ENCODE measurements at regions not wholly inside any gene's neighbourhood (a gene's known extent, or its start where the extent isn't known, plus 50 kb on each side); places are given as distances from the start of the nearest gene placed in this dataset.
"Not testable (repeated sequence)": the region's sequence is repeated elsewhere in the genome, so short reads cannot be mapped to it uniquely, and the experiment has no call there.

DNA sequence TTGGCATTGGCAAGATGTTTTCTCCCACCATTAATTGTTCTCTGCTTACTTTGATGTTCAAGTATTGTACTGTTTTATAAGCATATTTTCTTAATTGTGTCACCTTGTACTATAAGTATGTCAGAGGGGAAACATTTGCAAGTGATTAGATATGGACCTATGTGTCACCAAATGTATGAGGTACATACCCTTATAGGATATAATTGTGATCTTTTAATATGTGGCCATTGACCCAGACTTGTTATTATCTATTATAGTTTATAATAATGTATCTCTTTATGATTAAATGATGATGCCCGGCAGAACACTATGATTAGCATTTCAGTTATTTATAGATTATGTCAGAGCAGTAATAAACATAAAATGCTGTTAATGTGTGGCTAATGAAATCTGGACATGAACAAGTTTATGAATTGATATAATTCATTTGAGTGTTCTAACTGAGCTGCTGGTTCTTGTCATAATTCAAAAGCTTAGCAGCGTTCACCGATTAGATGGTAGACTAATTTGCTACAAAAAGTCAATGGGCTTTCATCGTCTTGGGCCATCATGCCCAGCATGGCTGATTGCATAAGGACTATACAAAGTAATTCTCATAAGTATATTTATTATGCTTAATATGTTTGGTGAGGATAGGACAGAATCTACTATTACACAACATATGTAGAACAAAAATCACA, 480.9 kb upstream of the FANCL start:
- no peak for DNase-seq

DNA sequence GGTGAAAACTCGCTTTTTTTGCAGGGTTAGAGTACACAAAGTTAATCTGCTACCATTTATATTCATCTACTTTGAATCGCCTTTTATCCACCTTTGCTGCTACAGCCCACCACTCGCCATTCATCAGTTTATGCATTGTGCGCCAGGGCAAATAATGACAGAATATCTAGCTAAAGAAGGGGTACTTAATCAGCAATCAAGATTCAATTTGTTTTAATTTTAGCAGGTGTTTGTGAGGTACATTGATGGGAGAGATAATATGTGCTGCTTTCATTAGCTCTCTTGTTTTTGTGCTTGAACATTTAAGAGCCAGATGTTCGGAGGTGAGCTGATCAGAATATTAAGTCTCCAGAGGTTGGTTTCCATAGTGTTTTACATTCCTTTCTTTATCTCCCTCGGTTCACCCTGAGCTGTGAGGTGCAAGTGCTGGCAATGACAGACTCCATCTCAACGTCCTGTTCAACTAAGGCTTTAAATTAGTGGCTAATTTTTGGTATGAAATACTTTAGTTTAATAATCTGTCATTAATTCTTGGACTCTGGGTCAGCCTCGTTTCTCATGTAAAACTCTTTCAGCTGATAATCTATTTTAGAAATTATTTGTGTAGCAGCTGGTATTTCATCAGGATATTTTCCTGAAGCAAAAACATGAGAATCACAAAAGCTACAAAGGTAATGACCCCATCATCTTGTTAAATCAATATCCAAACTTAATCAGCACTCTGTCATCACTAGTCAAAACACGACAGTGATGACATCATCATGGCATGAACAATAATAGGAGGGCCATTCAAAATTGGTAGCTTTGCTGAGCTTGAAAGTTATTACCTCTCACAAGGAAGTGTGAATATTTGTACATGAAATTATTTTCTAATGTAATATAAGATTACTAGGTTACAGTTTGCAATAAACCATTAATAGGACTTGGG, 479.9 kb upstream of the FANCL start:
- no peak for DNase-seq

DNA sequence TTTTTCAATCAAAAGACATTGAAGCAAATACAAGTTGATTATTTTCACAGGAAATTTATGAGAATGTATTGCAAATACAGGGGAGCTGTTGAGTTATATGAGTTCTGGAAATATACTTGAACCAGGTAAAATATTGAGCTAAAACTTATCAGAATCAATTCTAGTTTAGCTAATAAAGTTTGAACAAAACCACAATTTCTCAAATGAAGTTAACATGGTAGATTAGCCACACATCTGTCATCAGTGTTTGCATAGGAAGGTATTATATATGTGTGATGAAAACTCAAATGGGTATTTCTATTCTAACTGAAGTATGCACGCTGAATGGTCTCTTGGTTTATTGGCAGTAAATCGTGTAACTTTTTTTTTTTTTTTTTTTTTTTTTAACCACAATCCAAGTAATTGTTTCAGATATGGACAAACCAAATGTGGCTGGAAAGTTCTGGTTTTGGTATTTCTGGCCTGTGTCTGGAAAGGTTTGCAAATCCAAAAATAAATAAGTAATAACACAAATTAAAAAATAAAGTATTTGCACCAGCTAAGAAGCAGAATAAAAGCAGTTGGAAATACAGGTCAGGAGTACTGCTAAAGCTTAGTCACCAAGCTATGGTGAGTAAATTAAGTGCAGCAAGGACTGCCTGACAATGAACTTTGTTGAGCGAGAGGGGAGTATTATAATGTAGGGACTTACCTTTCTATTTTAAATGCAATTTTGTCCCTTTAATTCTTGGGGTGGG, 479.1 kb upstream of the FANCL start:
- no peak for DNase-seq

DNA sequence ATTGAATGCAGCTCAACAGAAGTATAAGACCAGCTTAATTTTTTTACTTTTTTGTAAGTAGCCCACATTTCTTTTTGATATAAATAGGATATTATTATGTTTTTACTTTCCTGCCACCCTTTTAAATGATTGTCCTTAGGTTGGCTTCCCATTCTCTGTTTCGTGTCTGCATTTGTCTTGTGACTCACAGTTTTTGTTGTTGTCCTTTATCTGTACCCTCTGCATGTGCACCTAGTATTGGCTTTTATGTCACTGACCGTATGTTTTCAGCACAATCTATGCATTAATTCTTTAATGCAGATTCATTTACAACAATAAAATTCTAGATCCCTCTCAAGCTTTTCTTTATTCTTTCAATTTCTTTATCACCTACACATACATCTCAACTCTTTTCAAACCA, 474.2 kb upstream of the FANCL start:
- DNase-seq = no peak

DNA sequence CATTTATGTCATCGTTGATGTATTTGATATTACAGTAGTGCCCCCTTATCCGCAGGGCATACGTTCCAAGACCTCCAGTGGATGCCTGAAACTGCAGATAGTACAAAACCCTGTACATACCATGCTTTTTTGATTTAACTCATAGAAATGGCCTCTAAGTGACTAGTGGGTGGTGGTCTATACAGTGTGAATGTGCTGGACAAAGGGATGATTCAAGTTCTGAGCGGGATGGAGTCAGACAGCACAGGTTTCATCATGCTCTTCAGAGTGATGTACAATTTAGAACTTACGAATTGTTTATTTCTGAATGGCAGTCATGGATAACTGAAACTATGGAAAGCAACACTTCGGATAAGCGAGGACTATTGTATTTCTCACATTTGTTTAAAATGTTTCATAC, 473.1 kb upstream of the FANCL start:
- no peak for DNase-seq

DNA sequence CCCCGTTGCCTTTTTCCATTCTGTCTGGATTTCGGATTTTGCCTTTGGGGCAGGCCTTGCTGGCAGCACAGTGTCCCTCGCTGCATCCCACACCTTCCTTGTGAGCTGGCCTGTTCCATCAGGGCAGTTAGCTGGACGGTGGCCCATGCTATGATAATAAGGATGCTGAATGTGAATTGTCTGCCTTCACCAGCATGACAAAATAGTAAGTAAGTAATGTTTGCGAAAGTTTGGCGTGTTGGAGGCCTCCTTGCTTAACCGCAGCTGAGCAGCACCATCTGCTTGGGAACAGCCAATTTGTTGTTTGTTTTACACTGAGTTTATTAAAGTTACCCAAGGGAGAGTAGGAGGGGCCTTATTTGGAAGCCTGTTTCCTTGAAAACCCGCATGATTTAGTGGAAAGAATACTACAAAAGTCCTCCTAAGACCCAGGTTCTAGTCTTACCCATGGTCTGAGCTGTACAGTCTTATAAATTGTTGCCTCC, 469.7 kb upstream of the FANCL start:
- peak; percentile 4 for DNase-seq

DNA sequence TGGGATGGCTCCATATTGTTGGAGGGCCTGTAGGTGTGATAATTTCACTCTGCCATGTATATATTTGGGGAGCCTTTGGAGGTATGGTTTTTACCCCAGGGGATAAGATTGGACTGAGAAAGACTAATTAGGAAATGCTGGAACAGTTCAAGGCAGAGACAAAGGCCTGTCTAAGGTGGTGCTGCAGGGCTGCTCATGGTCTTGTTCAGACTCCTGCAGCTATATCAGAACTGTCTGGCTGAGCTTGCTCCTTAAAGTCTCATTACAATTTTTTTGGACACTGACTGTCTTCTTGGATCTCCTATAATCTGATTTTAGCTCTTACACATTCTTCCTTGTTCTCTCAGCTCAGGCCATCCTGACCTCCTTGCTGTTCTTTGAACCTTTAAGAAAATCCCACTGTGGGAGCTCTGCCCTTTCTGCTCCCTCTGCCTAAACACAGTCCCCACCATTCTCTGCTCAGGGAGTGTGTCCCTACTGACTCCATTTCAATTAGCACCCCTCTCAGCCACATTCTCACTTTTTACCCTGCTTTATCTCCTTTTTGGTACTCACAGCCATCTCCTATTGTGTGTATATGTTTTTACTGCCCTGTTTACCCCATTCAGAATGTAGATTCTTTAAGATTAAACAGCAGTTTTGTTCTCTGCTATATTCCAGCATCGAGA, 468.7 kb upstream of the FANCL start:
- no peak for DNase-seq

DNA sequence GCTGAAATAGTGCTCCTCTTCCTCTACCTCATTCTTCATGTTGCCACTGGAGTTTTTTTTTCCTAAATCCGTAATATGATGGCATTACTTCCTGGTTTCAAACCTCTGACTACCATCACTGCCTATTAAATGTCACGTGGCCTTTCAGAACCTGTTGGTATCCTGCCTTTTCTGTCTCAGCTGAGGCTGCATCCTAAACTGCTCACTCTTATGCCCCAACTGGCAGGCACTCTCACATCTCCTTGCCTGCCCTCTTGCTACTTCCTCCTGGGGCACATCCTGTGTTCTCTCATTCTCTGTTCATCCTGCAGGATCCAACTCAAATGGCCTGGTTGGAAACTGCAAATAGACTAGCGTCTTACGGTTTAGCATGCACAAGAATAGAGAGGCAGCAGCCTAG, 468.1 kb upstream of the FANCL start:
- DNase-seq = no peak

DNA sequence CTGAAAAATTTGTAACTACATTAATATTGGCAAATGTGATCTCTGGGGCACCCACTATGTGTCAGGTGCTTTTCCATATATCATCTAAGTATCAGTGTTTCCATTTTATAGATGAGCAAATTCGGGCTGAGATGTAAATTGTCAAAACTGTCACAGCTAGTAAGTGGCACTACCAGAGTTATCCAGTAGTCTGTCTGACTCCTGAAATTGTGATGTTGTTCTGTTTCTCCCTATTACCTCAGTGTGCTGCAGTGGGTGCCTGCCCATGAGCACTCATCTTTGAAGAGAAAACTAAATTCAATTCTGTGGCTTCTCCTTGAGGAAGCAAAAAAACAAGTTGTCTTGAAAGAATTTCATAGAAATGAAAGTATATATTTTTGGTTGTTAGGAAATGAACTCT, 467.4 kb upstream of the FANCL start:
- no peak for DNase-seq

DNA sequence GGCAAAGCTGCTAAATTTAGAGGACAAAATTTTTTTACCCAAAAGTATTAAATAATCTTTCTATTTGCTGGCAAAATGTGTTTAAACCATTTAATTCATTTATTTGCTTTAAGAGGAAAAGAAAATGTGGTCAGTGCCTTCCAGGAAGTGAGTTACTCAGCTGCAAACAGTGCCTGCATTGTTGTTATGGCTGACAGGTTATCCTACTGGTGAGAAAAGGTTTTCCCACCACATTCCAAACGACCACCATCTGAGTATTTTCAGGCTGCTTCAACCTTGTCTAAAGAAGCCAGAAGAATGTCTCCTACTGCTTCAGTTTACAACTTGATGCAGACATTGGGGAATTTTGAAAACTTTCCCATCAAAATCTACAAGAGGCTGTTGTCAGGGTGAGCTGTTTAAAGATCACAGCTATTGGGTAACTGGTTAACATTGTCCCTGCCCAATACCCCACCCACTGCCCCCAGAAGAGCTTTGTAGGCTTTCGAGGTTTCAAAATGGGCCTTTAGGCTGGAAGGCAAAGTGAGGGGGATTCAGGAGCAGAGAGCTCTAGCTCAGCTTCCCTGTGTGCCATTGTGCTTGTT, 461.3 kb upstream of the FANCL start:
- DNase-seq = no peak

DNA sequence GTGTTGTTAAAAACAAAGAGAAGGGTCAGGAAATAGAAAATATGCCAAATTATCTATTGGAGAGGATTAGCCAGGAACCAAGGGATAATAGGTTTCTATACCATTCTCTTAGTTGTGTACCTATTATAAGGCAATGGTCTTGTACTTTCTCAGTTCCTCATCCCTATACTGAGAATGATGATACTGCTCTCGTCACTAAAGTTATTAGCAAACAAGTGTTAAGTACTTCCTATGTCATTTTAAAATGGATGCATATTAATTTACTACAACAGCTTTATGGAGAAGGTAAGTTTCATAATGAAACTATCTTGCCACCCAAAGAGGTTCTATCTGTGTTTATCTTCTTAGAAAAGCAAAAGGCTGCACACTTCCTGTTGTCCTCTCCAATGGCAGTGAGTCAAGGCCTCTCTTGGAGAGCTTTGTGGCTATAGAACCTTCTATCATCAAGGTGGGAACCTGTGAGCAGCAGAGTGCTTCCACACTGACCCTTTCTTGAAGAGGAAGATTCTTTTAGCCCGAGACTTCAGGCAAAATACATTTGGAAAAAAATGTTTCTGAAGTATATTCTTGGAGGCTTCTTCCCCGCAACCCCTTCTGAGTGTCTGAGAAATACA, 460.7 kb upstream of the FANCL start:
- no peak for DNase-seq

DNA sequence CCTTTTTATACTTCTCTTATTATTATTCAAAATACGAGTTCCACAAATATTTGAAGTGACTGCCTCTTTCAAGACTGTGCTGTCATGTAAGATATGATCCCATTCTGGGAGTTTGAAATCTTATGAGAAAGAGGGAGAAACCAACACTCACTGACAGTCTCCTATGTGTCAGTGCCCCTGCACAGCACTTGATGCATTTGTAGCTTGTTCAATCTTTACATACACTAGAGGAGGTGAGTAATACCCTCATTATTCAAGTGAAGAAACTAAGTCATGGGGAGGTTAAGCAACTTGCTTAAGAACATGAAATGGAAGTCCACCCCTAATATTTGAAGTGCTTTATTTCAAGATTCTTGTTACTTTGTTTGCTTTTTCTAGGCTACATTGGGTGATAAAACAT, 459.5 kb upstream of the FANCL start:
- no peak for DNase-seq

DNA sequence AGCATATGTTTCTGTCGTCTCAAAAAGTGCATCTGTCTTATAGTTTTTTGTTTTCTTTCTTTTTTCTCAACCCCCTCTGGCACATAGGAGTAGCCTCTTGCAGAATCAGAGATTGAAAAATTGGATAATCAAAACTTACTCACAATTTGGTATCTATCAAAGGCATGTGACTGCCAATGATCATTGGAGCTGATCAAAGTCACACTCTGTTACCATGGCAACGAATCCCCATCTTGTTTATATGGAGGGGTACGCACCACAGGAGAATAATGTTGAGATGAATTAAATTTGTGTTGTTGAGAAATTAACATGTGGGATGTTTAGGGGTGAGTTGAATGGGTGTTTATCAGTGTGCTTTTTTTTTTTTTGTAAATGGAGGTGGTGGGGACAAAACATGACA, 458.3 kb upstream of the FANCL start:
- no peak for DNase-seq

DNA sequence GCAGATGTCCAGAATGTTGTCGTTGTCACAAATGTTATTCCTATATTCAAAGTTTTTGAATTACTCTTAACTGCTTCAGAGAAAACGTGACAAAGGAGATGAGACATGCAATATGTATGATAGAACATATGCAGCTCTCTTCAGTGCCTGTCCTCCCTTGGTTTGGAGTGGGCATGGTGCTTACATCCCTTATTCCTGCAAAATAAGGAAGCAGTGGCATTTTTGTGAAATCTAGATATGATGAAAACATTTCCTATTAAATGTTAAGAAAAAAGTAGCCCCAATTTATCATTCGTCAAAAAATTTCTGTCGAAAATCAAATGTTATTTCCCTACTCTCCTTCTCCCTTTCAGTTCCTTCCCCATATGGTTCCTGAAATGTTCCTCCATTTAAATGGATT, 457.5 kb upstream of the FANCL start:
- DNase-seq = no peak

DNA sequence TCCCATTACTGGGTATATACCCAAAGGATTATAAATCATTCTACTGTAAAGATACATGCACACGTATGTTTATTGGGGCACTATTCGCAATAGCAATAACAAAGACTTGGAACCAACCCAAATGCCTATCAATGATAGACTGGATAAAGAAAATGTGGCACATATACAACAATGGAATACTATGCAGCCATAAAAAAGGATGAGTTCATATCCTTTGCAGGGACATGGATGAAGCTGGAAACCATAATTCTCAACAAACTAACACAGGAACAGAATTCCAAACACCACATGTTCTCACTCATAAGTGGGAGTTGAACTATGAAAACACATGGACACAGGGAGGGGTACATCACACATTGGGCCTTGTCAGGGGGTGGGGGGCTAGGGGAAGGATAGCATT, 453.0 kb upstream of the FANCL start:
- not testable (repeated sequence) for DNase-seq

DNA sequence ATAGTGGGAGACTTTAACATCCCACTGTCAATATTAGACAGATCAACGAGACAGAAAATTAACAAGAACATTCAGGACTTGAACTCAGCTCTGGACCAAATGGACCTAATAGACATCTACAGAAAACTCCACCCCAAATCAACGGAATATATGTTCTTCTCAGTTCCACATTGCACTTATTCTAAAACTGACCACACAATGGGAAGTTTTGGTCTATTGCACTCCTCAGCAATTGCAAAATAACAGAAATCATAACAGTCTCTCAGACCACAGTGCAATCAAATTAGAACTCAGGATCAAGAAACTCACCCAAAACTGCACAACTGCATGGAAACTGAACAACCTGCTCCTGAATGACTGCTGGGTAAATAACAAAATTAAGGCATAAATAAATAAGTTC, 449.9 kb upstream of the FANCL start:
- not testable (repeated sequence) for DNase-seq

DNA sequence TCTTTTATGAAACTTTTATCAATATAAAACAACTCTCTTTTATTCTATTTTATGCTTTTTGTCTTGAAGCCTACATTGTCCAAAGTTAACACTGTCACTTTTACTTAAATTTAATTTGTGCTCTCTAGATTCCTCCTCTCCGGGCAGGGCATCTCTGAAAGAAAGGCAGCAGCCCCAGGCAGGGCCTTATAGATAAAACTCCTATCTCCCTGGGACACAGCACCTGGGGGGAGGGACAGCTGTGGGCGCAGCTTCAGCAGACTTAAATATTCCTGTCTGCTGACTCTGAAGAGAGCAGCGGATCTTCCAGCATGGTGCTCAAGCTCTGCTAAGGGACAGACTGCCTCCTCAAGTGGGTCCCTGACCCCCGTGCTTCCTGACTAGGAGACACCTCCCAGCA, 447.7 kb upstream of the FANCL start:
- no peak for DNase-seq

DNA sequence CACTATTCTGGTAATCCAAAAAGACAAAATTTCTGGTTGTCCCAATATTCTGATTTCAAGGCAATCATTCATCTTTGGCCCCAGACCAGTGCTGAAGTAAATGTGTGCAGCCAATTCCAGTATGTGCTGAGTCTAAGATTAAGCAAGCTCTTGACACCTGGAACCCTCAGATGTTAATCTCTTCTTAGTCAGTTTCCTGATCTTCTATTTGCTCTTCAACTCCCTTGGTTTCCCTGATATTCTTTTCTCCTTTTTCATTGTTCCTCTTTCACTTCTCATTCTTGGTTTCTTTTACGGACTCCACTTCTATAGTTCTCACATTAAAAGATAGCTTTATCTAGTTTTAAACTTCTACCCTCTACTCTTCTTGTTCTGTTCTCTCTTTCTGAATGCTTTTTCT, 445.7 kb upstream of the FANCL start:
- no peak for DNase-seq

DNA sequence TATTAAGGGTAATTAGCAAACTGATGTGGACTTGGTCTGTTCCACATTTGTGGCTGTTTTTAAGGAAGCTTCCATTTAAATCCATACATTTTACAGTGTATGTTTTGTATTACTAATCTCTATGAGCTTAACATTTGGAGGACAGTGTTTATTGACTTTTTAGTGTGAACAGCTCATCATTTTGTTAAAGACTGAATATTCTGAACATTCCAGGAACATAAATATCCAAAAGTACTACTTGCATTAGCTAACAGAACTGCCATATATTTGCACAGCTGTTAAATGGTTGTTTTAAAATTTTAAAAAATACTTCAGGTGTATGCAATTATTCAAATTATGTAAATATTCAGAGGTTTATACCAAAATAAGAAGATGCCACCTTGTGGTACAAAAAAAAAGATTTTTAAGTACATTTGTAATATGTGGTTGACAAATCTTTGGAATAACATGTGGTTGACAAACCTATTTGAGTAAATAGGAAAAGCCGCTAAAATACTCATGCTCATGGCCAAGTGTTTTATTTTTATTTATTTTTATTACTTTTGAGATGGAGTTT, 439.7 kb upstream of the FANCL start:
- no peak for DNase-seq

DNA sequence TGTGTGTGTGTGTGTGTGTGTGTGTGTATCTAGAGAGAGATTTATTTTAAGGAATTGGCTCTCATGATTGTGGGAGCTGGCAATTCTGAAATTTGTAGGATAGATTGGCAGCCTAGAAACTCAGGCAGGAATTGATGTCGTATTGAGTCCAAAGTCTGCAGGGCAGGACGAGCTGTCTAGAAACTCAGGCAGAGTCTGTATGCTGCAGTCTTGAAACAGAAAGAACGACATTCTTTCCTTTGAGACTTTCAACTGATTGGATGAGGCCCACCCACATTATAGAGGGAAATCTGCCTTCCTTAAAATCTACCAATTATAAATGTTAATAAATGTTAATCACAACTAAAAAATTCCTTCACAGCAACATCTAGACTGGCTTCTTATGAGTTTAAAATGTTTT, 436.6 kb upstream of the FANCL start:
- DNase-seq = no peak

DNA sequence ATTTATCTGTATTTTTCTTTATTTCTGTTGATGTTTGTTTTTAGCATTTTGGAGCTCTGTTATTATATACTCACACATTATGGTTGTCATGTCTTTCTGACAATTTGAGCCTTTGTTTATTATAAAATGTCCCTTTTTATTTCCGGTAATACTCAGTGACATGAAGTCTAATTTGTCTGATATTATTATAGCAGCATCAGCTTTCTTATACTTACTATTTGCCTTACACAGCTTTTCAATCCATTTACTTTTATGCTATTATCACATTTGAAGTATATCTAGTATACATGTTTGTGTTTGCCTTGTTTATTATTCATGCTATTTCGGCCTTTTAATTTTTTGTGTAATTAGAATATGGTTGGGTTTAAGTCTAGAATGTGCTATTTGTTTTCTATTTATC, 430.6 kb upstream of the FANCL start:
- no peak for DNase-seq
